ENCODE measurements at regions not wholly inside any gene's neighbourhood (a gene's known extent, or its start where the extent isn't known, plus 50 kb on each side); places are given as distances from the start of the nearest gene placed in this dataset.

DNA sequence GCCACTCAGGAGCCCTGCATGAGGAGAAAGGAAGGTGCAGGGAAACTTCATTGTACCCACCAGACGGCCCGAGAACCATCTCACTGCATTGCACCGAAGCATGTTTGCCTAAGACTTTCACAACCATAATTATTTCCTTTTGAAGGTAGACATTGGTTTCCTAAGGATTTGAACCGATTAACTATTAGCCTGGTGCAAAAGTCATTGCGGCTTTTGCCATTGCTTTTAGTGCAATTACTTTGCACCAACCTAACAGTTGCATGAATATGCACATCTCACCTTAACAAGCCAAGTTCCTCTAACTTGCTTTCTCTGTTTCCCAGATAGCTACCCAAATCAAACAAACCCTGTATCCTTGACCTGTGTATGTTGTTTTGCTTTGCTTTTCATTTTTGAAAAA, 516.3 kb upstream of the ID2 start:
- H3K79me2 ChIP-seq (replicated peaks; ENCODE audit: insufficient read depth, low read length) = no peaks in the 10 kb centered on the region
- no peak overlapping the region for H3K4me3 ChIP-seq (ENCODE audit: low read length)
- H3K4me2 ChIP-seq (ENCODE audit: low read length) = no peak overlapping the region
- TF ChIP-seq, protein P1, sequence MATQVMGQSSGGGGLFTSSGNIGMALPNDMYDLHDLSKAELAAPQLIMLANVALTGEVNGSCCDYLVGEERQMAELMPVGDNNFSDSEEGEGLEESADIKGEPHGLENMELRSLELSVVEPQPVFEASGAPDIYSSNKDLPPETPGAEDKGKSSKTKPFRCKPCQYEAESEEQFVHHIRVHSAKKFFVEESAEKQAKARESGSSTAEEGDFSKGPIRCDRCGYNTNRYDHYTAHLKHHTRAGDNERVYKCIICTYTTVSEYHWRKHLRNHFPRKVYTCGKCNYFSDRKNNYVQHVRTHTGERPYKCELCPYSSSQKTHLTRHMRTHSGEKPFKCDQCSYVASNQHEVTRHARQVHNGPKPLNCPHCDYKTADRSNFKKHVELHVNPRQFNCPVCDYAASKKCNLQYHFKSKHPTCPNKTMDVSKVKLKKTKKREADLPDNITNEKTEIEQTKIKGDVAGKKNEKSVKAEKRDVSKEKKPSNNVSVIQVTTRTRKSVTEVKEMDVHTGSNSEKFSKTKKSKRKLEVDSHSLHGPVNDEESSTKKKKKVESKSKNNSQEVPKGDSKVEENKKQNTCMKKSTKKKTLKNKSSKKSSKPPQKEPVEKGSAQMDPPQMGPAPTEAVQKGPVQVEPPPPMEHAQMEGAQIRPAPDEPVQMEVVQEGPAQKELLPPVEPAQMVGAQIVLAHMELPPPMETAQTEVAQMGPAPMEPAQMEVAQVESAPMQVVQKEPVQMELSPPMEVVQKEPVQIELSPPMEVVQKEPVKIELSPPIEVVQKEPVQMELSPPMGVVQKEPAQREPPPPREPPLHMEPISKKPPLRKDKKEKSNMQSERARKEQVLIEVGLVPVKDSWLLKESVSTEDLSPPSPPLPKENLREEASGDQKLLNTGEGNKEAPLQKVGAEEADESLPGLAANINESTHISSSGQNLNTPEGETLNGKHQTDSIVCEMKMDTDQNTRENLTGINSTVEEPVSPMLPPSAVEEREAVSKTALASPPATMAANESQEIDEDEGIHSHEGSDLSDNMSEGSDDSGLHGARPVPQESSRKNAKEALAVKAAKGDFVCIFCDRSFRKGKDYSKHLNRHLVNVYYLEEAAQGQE (IDR thresholded peaks at IDR 0.05; ENCODE audit: borderline replicate concordance) = no peak
- TF ChIP-seq EP300 (conservative IDR thresholded peaks at IDR 0.05; ENCODE audit: poor library complexity, severe bottlenecking) (no peak), RAD21 (conservative IDR thresholded peaks at IDR 0.05) (no peak), EZH2 (IDR thresholded peaks at IDR 0.05; ENCODE audit: borderline replicate concordance, insufficient read depth, low read length, poor library complexity, severe bottlenecking) (no peak), MXI1 (conservative IDR thresholded peaks at IDR 0.05; ENCODE audit: poor library complexity, severe bottlenecking) (no peak), SMC3 (conservative IDR thresholded peaks at IDR 0.05; ENCODE audit: poor library complexity) (no peak), TAF1 (IDR thresholded peaks at IDR 0.05; ENCODE audit: low read depth) (no peak), POLR2AphosphoS5 (IDR thresholded peaks at IDR 0.05) (no peak)
- TF ChIP-seq, protein P2, sequence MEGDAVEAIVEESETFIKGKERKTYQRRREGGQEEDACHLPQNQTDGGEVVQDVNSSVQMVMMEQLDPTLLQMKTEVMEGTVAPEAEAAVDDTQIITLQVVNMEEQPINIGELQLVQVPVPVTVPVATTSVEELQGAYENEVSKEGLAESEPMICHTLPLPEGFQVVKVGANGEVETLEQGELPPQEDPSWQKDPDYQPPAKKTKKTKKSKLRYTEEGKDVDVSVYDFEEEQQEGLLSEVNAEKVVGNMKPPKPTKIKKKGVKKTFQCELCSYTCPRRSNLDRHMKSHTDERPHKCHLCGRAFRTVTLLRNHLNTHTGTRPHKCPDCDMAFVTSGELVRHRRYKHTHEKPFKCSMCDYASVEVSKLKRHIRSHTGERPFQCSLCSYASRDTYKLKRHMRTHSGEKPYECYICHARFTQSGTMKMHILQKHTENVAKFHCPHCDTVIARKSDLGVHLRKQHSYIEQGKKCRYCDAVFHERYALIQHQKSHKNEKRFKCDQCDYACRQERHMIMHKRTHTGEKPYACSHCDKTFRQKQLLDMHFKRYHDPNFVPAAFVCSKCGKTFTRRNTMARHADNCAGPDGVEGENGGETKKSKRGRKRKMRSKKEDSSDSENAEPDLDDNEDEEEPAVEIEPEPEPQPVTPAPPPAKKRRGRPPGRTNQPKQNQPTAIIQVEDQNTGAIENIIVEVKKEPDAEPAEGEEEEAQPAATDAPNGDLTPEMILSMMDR (IDR thresholded peaks at IDR 0.05; ENCODE audit: poor library complexity, severe bottlenecking) = no peak
- H3K9me3 ChIP-seq (ENCODE audit: low read length) = no peaks in the 10 kb centered on the region
- H3K9me2 ChIP-seq (ENCODE audit: insufficient read depth, low read length) = no peaks in the 10 kb centered on the region
- no peaks in the 10 kb centered on the region for H3F3A ChIP-seq (ENCODE audit: insufficient read depth, low read length, poor library complexity, severe bottlenecking)
- H4K20me1 ChIP-seq (ENCODE audit: insufficient read depth) = no peaks in the 10 kb centered on the region
- no peaks in the 10 kb centered on the region for H3K27me3 ChIP-seq (ENCODE audit: insufficient read depth, low read depth, low read length)
- H2AFZ ChIP-seq (ENCODE audit: low read depth, low read length) = no peak overlapping the region
- no peak overlapping the region for H3K9ac ChIP-seq (ENCODE audit: low read length)
- no peaks in the 10 kb centered on the region for H3K36me3 ChIP-seq (ENCODE audit: insufficient read depth, low read length)
- no peak overlapping the region for H3K27ac ChIP-seq (ENCODE audit: low read length)

DNA sequence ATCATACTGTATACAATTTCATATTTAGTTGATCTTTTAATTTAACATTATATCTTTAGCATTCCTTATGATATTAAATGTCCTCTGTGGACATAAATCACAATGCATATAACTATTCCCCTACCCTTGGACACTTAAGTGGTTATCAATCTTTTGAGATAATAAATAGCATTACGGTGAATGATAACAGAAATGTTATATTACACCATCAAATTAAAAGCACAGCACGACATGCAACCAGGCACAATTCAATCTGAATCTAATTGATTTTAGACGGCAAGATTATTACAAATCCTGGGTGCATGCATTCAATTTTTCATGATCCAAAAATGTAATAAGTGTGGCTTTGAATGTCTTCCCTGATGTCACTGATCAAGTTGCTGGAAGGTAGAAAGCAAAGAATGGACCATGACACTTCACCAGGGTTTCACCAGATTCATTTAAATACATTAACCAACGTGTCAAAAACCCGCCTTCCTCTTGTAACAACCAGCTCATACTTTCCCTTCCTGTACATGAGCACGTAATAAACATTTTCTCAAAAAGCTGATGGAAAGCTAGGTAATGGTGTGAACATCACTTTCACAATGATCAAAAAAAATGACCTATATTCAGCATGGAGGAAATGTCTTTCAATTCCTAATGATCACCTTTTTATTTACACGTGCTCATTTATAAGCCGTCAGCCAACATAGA, 513.7 kb upstream of the ID2 start:
- TF ChIP-seq, protein P2 (IDR thresholded peaks at IDR 0.05; ENCODE audit: poor library complexity, severe bottlenecking) = no peak
- TF ChIP-seq SMC3 (conservative IDR thresholded peaks at IDR 0.05; ENCODE audit: poor library complexity) (no peak), EP300 (conservative IDR thresholded peaks at IDR 0.05; ENCODE audit: poor library complexity, severe bottlenecking) (no peak), RAD21 (conservative IDR thresholded peaks at IDR 0.05) (no peak), MXI1 (conservative IDR thresholded peaks at IDR 0.05; ENCODE audit: poor library complexity, severe bottlenecking) (no peak), EZH2 (IDR thresholded peaks at IDR 0.05; ENCODE audit: borderline replicate concordance, insufficient read depth, low read length, poor library complexity, severe bottlenecking) (no peak), TAF1 (IDR thresholded peaks at IDR 0.05; ENCODE audit: low read depth) (no peak), POLR2AphosphoS5 (IDR thresholded peaks at IDR 0.05) (no peak)
- TF ChIP-seq, protein P1 (IDR thresholded peaks at IDR 0.05; ENCODE audit: borderline replicate concordance) = no peak
- Histone ChIP-seq H3K27me3 (ENCODE audit: insufficient read depth, low read depth, low read length) (no peaks in the 10 kb centered on the region), H4K20me1 (ENCODE audit: insufficient read depth) (no peaks in the 10 kb centered on the region), H3K9me3 (ENCODE audit: low read length) (no peaks in the 10 kb centered on the region), H2AFZ (ENCODE audit: low read depth, low read length) (no peak overlapping the region), H3F3A (ENCODE audit: insufficient read depth, low read length, poor library complexity, severe bottlenecking) (no peaks in the 10 kb centered on the region), H3K9me2 (ENCODE audit: insufficient read depth, low read length) (no peaks in the 10 kb centered on the region), H3K9ac (ENCODE audit: low read length) (no peak overlapping the region), H3K36me3 (ENCODE audit: insufficient read depth, low read length) (no peaks in the 10 kb centered on the region), H3K27ac (ENCODE audit: low read length) (no peak overlapping the region), H3K4me3 (ENCODE audit: low read length) (no peak overlapping the region), H3K4me2 (ENCODE audit: low read length) (no peak overlapping the region), H3K79me2 (replicated peaks; ENCODE audit: insufficient read depth, low read length) (no peaks in the 10 kb centered on the region)

Data from neural cell (in vitro differentiated cells).